Pancreas (tissue), 10 donors: ENCODE measurements at regions not wholly inside any gene's neighbourhood (a gene's known extent, or its start where the extent isn't known, plus 50 kb on each side); places are given as distances from the start of the nearest gene placed in this dataset.

Experiments
- ATAC-seq, 4 donors: fragments of 200-7000 bp; cut with Tn5 transposase; one replicate each; pipeline versions ENCODE4 v1.8.0 to v1.9.1; 2020; ENCODE audit warnings: mild to moderate bottlenecking in 4 of 4, moderate library complexity in 4 of 4
- DNase-seq, 6 donors: peaks; one replicate each; pipeline ENCODE4 v3.0.0-alpha.2; 2020
- FAIRE-seq: peaks from 2 replicates; lab custom pipeline; 2012; peaks lifted over from hg19 to GRCh38; lab: Jason Lieb, UNC
- H3K27ac ChIP-seq, 4 donors: fragments of 200-600 bp; sonication (generic); 1 replicate in 3 of 4; 2 replicates in 1 of 4; pipeline versions ENCODE4 v1.5.0 to v1.8.0; 2020
- H3K27me3 ChIP-seq, 4 donors: fragments of 200-600 bp; one replicate each; pipeline ENCODE4 v1.8.0; 2021
- H3K36me3 ChIP-seq, 3 donors: fragments of 200-600 bp; sonication (generic) in 1 of 3; one replicate each; pipeline versions ENCODE4 v1.5.0 to v1.8.0; 2020 to 2021
- H3K4me1 ChIP-seq, 3 donors: fragments of 200-600 bp; one replicate each; pipeline ENCODE4 v1.8.0; 2021
- H3K4me3 ChIP-seq, 4 donors: fragments of 200-600 bp; sonication (generic) in 2 of 4; one replicate each; pipeline versions ENCODE4 v1.5.0 to v1.8.0; 2020 to 2021
- H3K9me3 ChIP-seq, 4 donors: fragments of 200-600 bp; one replicate each; pipeline ENCODE4 v1.8.0; 2021
- CTCF ChIP-seq, 4 donors: fragments of 200-600 bp; sonication (generic) in 3 of 4; IDR thresholded peaks; one replicate each; pipeline versions ENCODE4 v1.5.0 to v1.8.0; 2021; ENCODE audit warnings: antibody characterized with exemption in 4 of 4
- whole genome bisulfite sequencing, 2 donors: extraction: QIAGEN DNeasy Blood & Tissue Kit; methylation state at CpG; one replicate each; pipeline ENCODE4 v1.1.7; 2013; 5-methylcytosine and 5-hydroxymethylcytosine counted together
- intact Hi-C, 3 donors: fragments of 100-400 bp; cut with DNase I; formaldehyde crosslinking; loops; one replicate each; pipeline versions ENCODE4 v1.11.1 to v1.14.2; 2022
- donor health status: healthy with polysubstance abuse.
- donor health status: DM: no; HTN: no; CAD: no; lungs with moderate emphysema.
- donor health status: DM: no; HTN: no; CAD: no.
- donor health status: control.
- donor health status: control.
- donor health status: Bipolar disorder and iron deficiency.
- donor health status: DM: yes; HTN: yes; CAD: no.
- donor health status: DM: no; HTN: no; CAD: no.
- donor health status: DM: no; HTN: no; CAD: no.
- donor health status: DM: yes; HTN: yes; CAD: no.

GRCh38 chr10:117936976-117937375, 109.8 kb downstream of the RAB11FIP2 start:
- no peaks in the 10 kb centered on the region for H3K9me3 ChIP-seq
- no peak for FAIRE-seq
- intact Hi-C loops: no loop called here
- no peak for ATAC-seq
- H3K27ac ChIP-seq: no peak overlapping the region
- no peaks in the 10 kb centered on the region for H3K36me3 ChIP-seq
- no peak for TF ChIP-seq CTCF (IDR thresholded peaks at IDR 0.05)
- H3K4me1 ChIP-seq: no peaks in the 10 kb centered on the region
- no peak for DNase-seq
- 86 to 90% methylated on average over 3 of the region's 3 CpGs for WGBS, 2 donors
- H3K27me3 ChIP-seq: no peaks in the 10 kb centered on the region
- H3K4me3 ChIP-seq: no peak overlapping the region

GRCh38 chr10:117938104-117938503, 108.6 kb downstream of the RAB11FIP2 start:
- FAIRE-seq (no peak), ATAC-seq (no peak), DNase-seq (no peak)
- no peak overlapping the region for H3K27ac ChIP-seq
- H3K36me3 ChIP-seq: no peaks in the 10 kb centered on the region
- no peaks in the 10 kb centered on the region for H3K9me3 ChIP-seq
- no peaks in the 10 kb centered on the region for H3K4me1 ChIP-seq
- intact Hi-C loops: no loop called here
- TF ChIP-seq CTCF (IDR thresholded peaks at IDR 0.05): no peak
- H3K4me3 ChIP-seq: no peak overlapping the region
- H3K27me3 ChIP-seq: no peaks in the 10 kb centered on the region
- 82 to 85% methylated on average over 4 of the region's 4 CpGs for WGBS, 2 donors

- H3K27me3 ChIP-seq: no peaks in the 10 kb centered on the region
- H3K36me3 ChIP-seq: no peaks in the 10 kb centered on the region
- 51 to 56% methylated on average over 4 of the region's 4 CpGs for WGBS, 2 donors
- intact Hi-C loops: no loop called here
- H3K9me3 ChIP-seq: no peaks in the 10 kb centered on the region
- DNase-seq (no peak), FAIRE-seq (no peak), ATAC-seq (no peak)
- no peaks in the 10 kb centered on the region for H3K4me1 ChIP-seq
- TF ChIP-seq CTCF (IDR thresholded peaks at IDR 0.05): no peak
- H3K27ac ChIP-seq: no peak overlapping the region
- no peak overlapping the region for H3K4me3 ChIP-seq
Observed at GRCh38 chr10:117942226-117942625, 104.5 kb downstream of the RAB11FIP2 start.

GRCh38 chr10:117944676-117945447, 101.9 kb downstream of the RAB11FIP2 start:
- Histone ChIP-seq H3K27me3 (no peaks in the 10 kb centered on the region), H3K27ac (no peak overlapping the region), H3K36me3 (no peaks in the 10 kb centered on the region), H3K4me1 (no peaks in the 10 kb centered on the region), H3K4me3 (no peak overlapping the region), H3K9me3 (no peaks in the 10 kb centered on the region)
- intact Hi-C loops: no loop called here
- 58 to 78% methylated on average over 2 of the region's 2 CpGs for WGBS, 2 donors
- DNase-seq (no peak), ATAC-seq (no peak), FAIRE-seq (no peak)
- TF ChIP-seq CTCF (IDR thresholded peaks at IDR 0.05): no peak

GRCh38 chr10:117945651-117946050, 101.1 kb downstream of the RAB11FIP2 start:
- no peak for DNase-seq
- Histone ChIP-seq H3K27ac (no peak overlapping the region), H3K4me1 (no peaks in the 10 kb centered on the region), H3K36me3 (no peaks in the 10 kb centered on the region), H3K4me3 (no peak overlapping the region), H3K9me3 (no peaks in the 10 kb centered on the region), H3K27me3 (no peaks in the 10 kb centered on the region)
- no peak for FAIRE-seq
- 78 to 81% methylated on average over 5 of the region's 5 CpGs for WGBS, 2 donors
- no peak for ATAC-seq
- TF ChIP-seq CTCF (IDR thresholded peaks at IDR 0.05): no peak
- intact Hi-C loops: no loop called here
